Endothelial cell of umbilical vein (primary cell): ENCODE measurements at regions not wholly inside any gene's neighbourhood (a gene's known extent, or its start where the extent isn't known, plus 50 kb on each side); places are given as distances from the start of the nearest gene placed in this dataset.

Experiments
- BruUV-seq: library from RNA; stranded (reverse); fragments of 400-500 nt; replicated peaks from 2 replicates; lab custom pipeline; 2021; lab: Mats Ljungman, UMichigan
- CTCF ChIA-PET: fragments of 300-600, 350-600 bp; sonication (Branson Sonifier 250); formaldehyde crosslinking; loops from one replicate; lab custom pipeline; 2021; ENCODE audit warnings: antibody characterized with exemption, inconsistent platforms; lab: Charles Lee
- POLR2A ChIA-PET: fragments of 300-600, 350-600 bp; sonication (Branson Sonifier 250); formaldehyde crosslinking; loops from one replicate; lab custom pipeline; 2021; ENCODE audit warnings: antibody characterized with exemption, inconsistent platforms; lab: Charles Lee
- DNase-seq: peaks from one replicate; pipeline ENCODE4 v3.0.0-alpha.2; 2011; ENCODE audit warnings: low read depth, low spot score
- FAIRE-seq: peaks from 2 replicates; lab custom pipeline; 2011; peaks lifted over from hg19 to GRCh38; lab: Jason Lieb, UNC
- H2AFZ ChIP-seq: 2 replicates; pipeline ENCODE4 v1.6.0; 2012; ENCODE audit warnings: low read depth, low read length, control low read depth, inconsistent platforms
- H3K27ac ChIP-seq: 2 replicates; pipeline ENCODE4 v1.5.1; 2011; ENCODE audit warnings: low read depth, mild to moderate bottlenecking, control low read depth, low read length, moderate library complexity; ENCODE audit not compliant: insufficient read depth
- H3K27me3 ChIP-seq, 2 experiments: 2 replicates each; pipeline versions ENCODE4 v1.6.0 to v1.6.1; 2011; ENCODE audit warnings: low read length in 2 of 2, mixed read lengths in 1 of 2; ENCODE audit not compliant: control insufficient read depth in 2 of 2, insufficient read depth in 2 of 2
- H3K36me3 ChIP-seq, 2 experiments: 2 replicates in 1 of 2; 3 replicates in 1 of 2; pipeline ENCODE4 v1.5.1; 2011; ENCODE audit warnings: low read length in 2 of 2, mild to moderate bottlenecking in 1 of 2, moderate library complexity in 1 of 2; ENCODE audit not compliant: control insufficient read depth in 2 of 2, insufficient read depth in 2 of 2; ENCODE audit errors: extremely low read depth in 1 of 2
- H3K4me1 ChIP-seq: 3 replicates; pipeline ENCODE4 v1.5.1; 2011; ENCODE audit warnings: mild to moderate bottlenecking, low read length; ENCODE audit not compliant: control insufficient read depth, insufficient read depth; ENCODE audit errors: extremely low read depth
- H3K4me2 ChIP-seq: 2 replicates; pipeline ENCODE4 v1.6.1; 2011; ENCODE audit warnings: low read length, control low read depth, mixed read lengths; ENCODE audit not compliant: insufficient read depth
- H3K4me3 ChIP-seq, 3 experiments: fragments of 200-600 bp in 1 of 3; sonication (generic), shearing (Covaris generic) in 1 of 3; replicated peaks in 1 of 3; 2 replicates each; pipeline ENCODE4 v1.5.1; 2011 to 2016; ENCODE audit warnings: control low read depth in 3 of 3, low read length in 3 of 3, mild to moderate bottlenecking in 2 of 3, inconsistent platforms in 1 of 3, low read depth in 1 of 3, moderate library complexity in 1 of 3; ENCODE audit not compliant: insufficient read depth in 1 of 3
- H3K79me2 ChIP-seq: 2 replicates; pipeline ENCODE4 v1.6.0; 2012; ENCODE audit warnings: low read length, inconsistent platforms; ENCODE audit not compliant: control insufficient read depth, insufficient read depth
- H3K9ac ChIP-seq: replicated peaks from 2 replicates; pipeline ENCODE3; 2011; ENCODE audit warnings: low read length, control low read depth; ENCODE audit not compliant: insufficient read depth; ENCODE audit errors: extremely low read depth
- H3K9me1 ChIP-seq: replicated peaks from 3 replicates; pipeline ENCODE4 v1.6.0; 2011; ENCODE audit warnings: mild to moderate bottlenecking, low read length; ENCODE audit not compliant: control insufficient read depth, insufficient read depth; ENCODE audit errors: extremely low read depth
- H3K9me3 ChIP-seq: replicated peaks from 2 replicates; pipeline ENCODE4 v1.5.1; 2012; ENCODE audit warnings: low read length, inconsistent platforms; ENCODE audit not compliant: control insufficient read depth, insufficient read depth
- H4K20me1 ChIP-seq: replicated peaks from 2 replicates; pipeline ENCODE3; 2011; ENCODE audit warnings: mild to moderate bottlenecking, low read length; ENCODE audit not compliant: control insufficient read depth, insufficient read depth; ENCODE audit errors: extremely low read depth
- CTCF ChIP-seq, 2 donors: IDR thresholded peaks; 1 replicate in 1 of 2; 2 replicates in 1 of 2; pipeline ENCODE4 v1.5.1; 2011; ENCODE audit warnings: low read length in 2 of 2, mild to moderate bottlenecking in 2 of 2, moderate library complexity in 2 of 2, control low read depth in 1 of 2, inconsistent platforms in 1 of 2, low read depth in 1 of 2; ENCODE audit not compliant: insufficient read depth in 1 of 2; ENCODE audit errors: extremely low read depth in 1 of 2
- EZH2 ChIP-seq: IDR thresholded peaks from 2 replicates; pipeline ENCODE4 v1.6.1; 2012; ENCODE audit warnings: borderline replicate concordance, low read depth, mild to moderate bottlenecking, moderate library complexity, low read length, inconsistent platforms; ENCODE audit not compliant: severe bottlenecking
- FOS ChIP-seq: IDR thresholded peaks from 2 replicates; pipeline ENCODE4 v1.6.1; 2011; ENCODE audit warnings: mild to moderate bottlenecking, low read length, moderate library complexity, borderline replicate concordance; ENCODE audit not compliant: insufficient read depth
- GATA2 ChIP-seq: IDR thresholded peaks from 2 replicates; pipeline ENCODE4 v1.7.0; 2011; ENCODE audit warnings: low read depth, mild to moderate bottlenecking, moderate library complexity, mixed read lengths, low read length; ENCODE audit not compliant: insufficient read length, insufficient read depth
- JUN ChIP-seq: IDR thresholded peaks from 2 replicates; pipeline ENCODE4 v1.6.1; 2011; ENCODE audit warnings: borderline replicate concordance, low read depth; ENCODE audit not compliant: insufficient read length, insufficient read depth
- MAX ChIP-seq: IDR thresholded peaks from 2 replicates; pipeline ENCODE4 v1.6.1; 2011; ENCODE audit not compliant: insufficient read depth, insufficient read length
- MYC ChIP-seq: IDR thresholded peaks from one replicate; pipeline ENCODE4 v1.6.1; 2011; ENCODE audit warnings: mild to moderate bottlenecking, low read depth, low read length
- POLR2A ChIP-seq: IDR thresholded peaks from 2 replicates; pipeline ENCODE4 v1.6.1; 2012; ENCODE audit warnings: low read depth, mild to moderate bottlenecking, control low read depth, low read length
- POLR2AphosphoS5 ChIP-seq: IDR thresholded peaks from 2 replicates; pipeline ENCODE4 v1.6.1; 2012; ENCODE audit warnings: low read depth, mild to moderate bottlenecking, control low read depth, low read length, moderate library complexity; ENCODE audit not compliant: insufficient read depth
- dilution Hi-C: fragments of 300-500 bp; cut with MboI; formaldehyde crosslinking; loops from one replicate; pipeline ENCODE4 v1.15.0; 2019; ENCODE audit warnings: low sequenced_read_pairs; ENCODE audit not compliant: extremely low pct_ligation_motif_present
- intact Hi-C: fragments of 100-400 bp; cut with micrococcal nuclease; formaldehyde crosslinking; loops from one replicate; pipeline ENCODE4 v1.10.0; 2022

- no peaks in the 10 kb centered on the region for H3K9me3 ChIP-seq
- H3K27ac ChIP-seq: no peak overlapping the region
- dilution Hi-C loops (no loop called here), intact Hi-C loops (no loop called here)
- no peaks in the 10 kb centered on the region for H3K27me3 ChIP-seq
- FAIRE-seq (no peak), DNase-seq (no peak)
- CTCF ChIA-PET: no interaction called here
- H3K4me2 ChIP-seq: no peak overlapping the region
- H2AFZ ChIP-seq: no peak overlapping the region
- no peaks in the 10 kb centered on the region for H3K4me1 ChIP-seq
- H3K9me1 ChIP-seq: no peaks in the 10 kb centered on the region
- POLR2A ChIA-PET: no interaction called here
- no peaks in the 10 kb centered on the region for H3K36me3 ChIP-seq
- TF ChIP-seq POLR2AphosphoS5 (no peak), EZH2 (no peak)
- H3K4me3 ChIP-seq: no peak overlapping the region
- H4K20me1 ChIP-seq: no peaks in the 10 kb centered on the region
- no peaks in the 10 kb centered on the region for H3K79me2 ChIP-seq
- no peak overlapping the region for H3K9ac ChIP-seq
- no TSS peak for BruUV-seq
Observed at GRCh38 chr2:147684903-147685302, 159.9 kb upstream of the ACVR2A start.

GRCh38 chr2:147683380-147683779 is 161.4 kb upstream of the ACVR2A start:
- CTCF ChIA-PET: no interaction called here
- no peaks in the 10 kb centered on the region for H3K9me1 ChIP-seq
- no peaks in the 10 kb centered on the region for H4K20me1 ChIP-seq
- POLR2A ChIA-PET: no interaction called here
- dilution Hi-C loops: no loop called here
- H3K9ac ChIP-seq: no peak overlapping the region
- DNase-seq: no peak
- no peaks in the 10 kb centered on the region for H3K79me2 ChIP-seq
- BruUV-seq: no TSS peak
- no peak overlapping the region for H3K4me3 ChIP-seq
- no peak overlapping the region for H2AFZ ChIP-seq
- no peaks in the 10 kb centered on the region for H3K27me3 ChIP-seq
- intact Hi-C loops: no loop called here
- TF ChIP-seq MYC: no peak
- no peak for TF ChIP-seq FOS
- TF ChIP-seq EZH2: no peak
- no peak for TF ChIP-seq CTCF (IDR thresholded peaks at IDR 0.05; ENCODE audit: extremely low read depth in 1 of 2, insufficient read depth in 1 of 2, low read depth in 1 of 2, low read length in 2 of 2)
- TF ChIP-seq MAX: no peak
- TF ChIP-seq JUN: no peak
- no peak for TF ChIP-seq GATA2
- TF ChIP-seq POLR2AphosphoS5: no peak
- no peak for TF ChIP-seq POLR2A
- H3K36me3 ChIP-seq: no peaks in the 10 kb centered on the region
- FAIRE-seq: no peak
- H3K27ac ChIP-seq: no peak overlapping the region
- no peaks in the 10 kb centered on the region for H3K9me3 ChIP-seq
- no peak overlapping the region for H3K4me2 ChIP-seq
- no peaks in the 10 kb centered on the region for H3K4me1 ChIP-seq
